Sciatic nerve (tissue), 2 donors: ENCODE measurements at regions not wholly inside any gene's neighbourhood (a gene's known extent, or its start where the extent isn't known, plus 50 kb on each side); places are given as distances from the start of the nearest gene placed in this dataset.

Experiments used
- ATAC-seq: fragments of 200-7000 bp; cut with Tn5 transposase; one replicate; pipeline ENCODE4 v1.9.1; 2020; ENCODE audit warnings: mild to moderate bottlenecking, moderate library complexity
- DNase-seq: peaks from one replicate; pipeline ENCODE4 v3.0.0-alpha.2; 2020; ENCODE audit warnings: low spot score
- intact Hi-C: fragments of 100-400 bp; cut with DNase I; formaldehyde crosslinking; loops from one replicate; pipeline ENCODE4 v1.14.2; 2022
- donor health status: DM: no; HTN: no; CAD: no.
- donor health status: DM: no; HTN: no; CAD: no.

GRCh38 chr13:75919660-75920199, 283.6 kb downstream of the LMO7 start:
- DNase-seq (no peak), ATAC-seq (no peak)
- intact Hi-C loops: no loop called here

DNA sequence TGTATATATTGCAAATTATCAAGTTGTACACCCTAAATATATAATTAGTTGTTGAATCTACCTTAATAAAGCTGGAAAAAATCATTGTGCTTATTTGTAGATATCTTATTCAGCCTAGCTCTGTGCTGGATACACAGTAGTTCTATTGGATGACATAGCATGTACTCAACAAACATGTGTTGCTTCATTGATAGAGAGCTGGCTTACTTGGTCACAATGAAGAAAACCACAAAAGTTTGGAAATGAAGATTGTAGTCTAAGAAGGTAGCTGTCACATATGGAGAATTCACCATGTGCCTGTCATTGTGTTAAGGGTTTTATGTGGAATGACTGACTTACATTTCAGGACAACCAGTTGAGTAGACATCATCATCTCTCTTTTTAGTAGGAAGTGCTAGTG, 278.9 kb downstream of the LMO7 start:
- DNase-seq: no peak
- ATAC-seq: no peak
- intact Hi-C loops: no loop called here

- ATAC-seq (no peak), DNase-seq (no peak)
- intact Hi-C loops: no loop called here
Measured at GRCh38 chr13:75913925-75914324, 277.8 kb downstream of the LMO7 start.

GRCh38 chr13:75910591-75910990, 274.5 kb downstream of the LMO7 start:
- ATAC-seq: no peak
- DNase-seq: no peak
- intact Hi-C loops: no loop called here
